SK-N-SH (cell line): ENCODE measurements at regions not wholly inside any gene's neighbourhood (a gene's known extent, or its start where the extent isn't known, plus 50 kb on each side); places are given as distances from the start of the nearest gene placed in this dataset.

Experiments used
- CTCF ChIA-PET: fragments of 300-600, 350-600 bp; formaldehyde crosslinking; extraction: SDS; loops from one replicate; lab custom pipeline; 2021; lab: Yijun Ruan, JAX
- POLR2A ChIA-PET: fragments of 350-600 bp; sonication (Branson Sonifier 250); formaldehyde crosslinking; extraction: SDS; loops from one replicate; lab custom pipeline; 2020; ENCODE audit warnings: antibody characterized with exemption, inconsistent platforms; lab: Yijun Ruan, JAX
- DNase-seq: peaks from one replicate; pipeline ENCODE4 v3.0.0; 2012
- H2AFZ ChIP-seq: fragments of 200-600 bp; sonication (generic); 2 replicates; pipeline ENCODE4 v1.8.1; 2016; ENCODE audit warnings: antibody characterized with exemption, mild to moderate bottlenecking, low read depth
- H3F3A ChIP-seq: fragments of 200-600 bp; sonication (generic); replicated peaks from 2 replicates; pipeline ENCODE3; 2016; ENCODE audit warnings: antibody characterized with exemption, mild to moderate bottlenecking; ENCODE audit not compliant: insufficient read depth
- H3K27ac ChIP-seq, 2 experiments: fragments of 200-500 bp in 1 of 2; fragments of 200-600 bp in 1 of 2; sonication (Bioruptor generic) in 1 of 2; sonication (generic), shearing (Covaris generic) in 1 of 2; 2 replicates each; pipeline versions ENCODE4 v1.5.1 to v1.6.1; 2014 to 2016; ENCODE audit warnings: low read depth in 2 of 2, inconsistent platforms in 1 of 2, low read length in 1 of 2, mild to moderate bottlenecking in 1 of 2, mixed read lengths in 1 of 2
- H3K27me3 ChIP-seq: fragments of 200-600 bp; sonication (generic), shearing (Covaris generic); 2 replicates; pipeline ENCODE4 v1.6.1; 2016; ENCODE audit warnings: mixed run types; ENCODE audit not compliant: insufficient read depth
- H3K36me3 ChIP-seq, 2 experiments: fragments of 200-500 bp in 1 of 2; fragments of 200-600 bp in 1 of 2; sonication (Bioruptor generic) in 1 of 2; sonication (generic) in 1 of 2; replicated peaks in 1 of 2; 2 replicates each; pipeline versions ENCODE3 to v1.5.1; 2014 to 2016; ENCODE audit warnings: low read length in 1 of 2, mild to moderate bottlenecking in 1 of 2; ENCODE audit not compliant: insufficient read depth in 2 of 2, control insufficient read depth in 1 of 2
- H3K4me1 ChIP-seq, 2 experiments: fragments of 200-500 bp in 1 of 2; fragments of 200-600 bp in 1 of 2; sonication (Bioruptor generic) in 1 of 2; sonication (generic), shearing (Covaris generic) in 1 of 2; 2 replicates each; pipeline versions ENCODE4 v1.5.1 to v1.6.1; 2014 to 2016; ENCODE audit warnings: low read depth in 1 of 2, low read length in 1 of 2, mixed run types in 1 of 2; ENCODE audit not compliant: insufficient read depth in 2 of 2, control insufficient read depth in 1 of 2
- H3K4me2 ChIP-seq: fragments of 200-600 bp; sonication (generic), shearing (Covaris generic); 2 replicates; pipeline ENCODE4 v1.6.1; 2017; ENCODE audit warnings: mixed run types
- H3K4me3 ChIP-seq, 2 experiments: fragments of 200-500 bp in 1 of 2; fragments of 200-600 bp in 1 of 2; sonication (Bioruptor generic) in 1 of 2; sonication (generic), shearing (Covaris generic) in 1 of 2; 2 replicates each; pipeline versions ENCODE4 v1.5.1 to v1.8.1; 2014 to 2016; ENCODE audit warnings: low read depth in 2 of 2, inconsistent platforms in 1 of 2, low read length in 1 of 2, mild to moderate bottlenecking in 1 of 2, mixed read lengths in 1 of 2, moderate library complexity in 1 of 2
- H3K79me2 ChIP-seq: fragments of 200-600 bp; sonication (generic); 2 replicates; pipeline ENCODE4 v1.8.1; 2017; ENCODE audit warnings: mild to moderate bottlenecking; ENCODE audit not compliant: insufficient read depth
- H3K9ac ChIP-seq: fragments of 200-600 bp; sonication (generic); 2 replicates; pipeline ENCODE4 v1.6.1; 2017; ENCODE audit warnings: mixed run types
- H3K9me2 ChIP-seq: fragments of 200-600 bp; sonication (generic); 2 replicates; pipeline ENCODE4 v1.6.1; 2017; ENCODE audit warnings: mixed run types
- H3K9me3 ChIP-seq: fragments of 200-600 bp; sonication (generic); 2 replicates; pipeline ENCODE4 v1.6.1; 2017; ENCODE audit warnings: mixed run types, mild to moderate bottlenecking, moderate library complexity
- H4K20me1 ChIP-seq: fragments of 200-600 bp; sonication (generic); 2 replicates; pipeline ENCODE4 v1.6.1; 2017; ENCODE audit warnings: mild to moderate bottlenecking, mixed run types; ENCODE audit not compliant: insufficient read depth
- FOSL2 ChIP-seq: IDR thresholded peaks from 2 replicates; pipeline ENCODE4 v1.4.0; 2012; ENCODE audit warnings: low read depth, mild to moderate bottlenecking, moderate library complexity, borderline replicate concordance
- FOXJ3 ChIP-seq: sonication (generic); formaldehyde crosslinking; IDR thresholded peaks from 2 replicates; pipeline ENCODE4 v1.5.1; 2020; ENCODE audit warnings: mild to moderate bottlenecking, missing genetic modification reagents
- GATA2 ChIP-seq: sonication (generic); formaldehyde crosslinking; IDR thresholded peaks from 2 replicates; pipeline ENCODE4 v1.5.0; 2020; ENCODE audit warnings: mild to moderate bottlenecking, missing genetic modification reagents
- JUND ChIP-seq: IDR thresholded peaks from 2 replicates; pipeline ENCODE4 v1.4.0; 2012
- MEF2A ChIP-seq: IDR thresholded peaks from 2 replicates; pipeline ENCODE4 v1.4.0; 2012; ENCODE audit warnings: low read depth, borderline replicate concordance
- MXI1 ChIP-seq: IDR thresholded peaks from 2 replicates; pipeline ENCODE4 v1.6.1; 2012; ENCODE audit warnings: mild to moderate bottlenecking, low read depth, low read length, improper control_type of control experiment
- NRF1 ChIP-seq: IDR thresholded peaks from 2 replicates; pipeline ENCODE4 v1.6.1; 2012; ENCODE audit warnings: low read depth, mild to moderate bottlenecking, low read length
- POLR2AphosphoS5 ChIP-seq: IDR thresholded peaks from 2 replicates; pipeline ENCODE4 v1.6.1; 2012; ENCODE audit warnings: low read depth, low read length
- RAD21 ChIP-seq: IDR thresholded peaks from 2 replicates; pipeline ENCODE4 v1.6.1; 2012; ENCODE audit warnings: mild to moderate bottlenecking, low read length
- RCOR1 ChIP-seq: fragments of 150-350 bp; IDR thresholded peaks from 2 replicates; pipeline ENCODE4 v1.6.1; 2017; ENCODE audit warnings: antibody characterized with exemption, low read length
- RFX5 ChIP-seq: IDR thresholded peaks from 2 replicates; pipeline ENCODE4 v1.6.1; 2012; ENCODE audit warnings: mild to moderate bottlenecking, improper control_type of control experiment, low read length
- RXRA ChIP-seq: IDR thresholded peaks from 2 replicates; pipeline ENCODE4 v1.4.0; 2012; ENCODE audit warnings: low read depth, mild to moderate bottlenecking, borderline replicate concordance
- SIN3A ChIP-seq: IDR thresholded peaks from 2 replicates; pipeline ENCODE4 v1.6.1; 2012; ENCODE audit warnings: low read depth, mild to moderate bottlenecking, low read length, moderate library complexity, borderline replicate concordance
- TAF1 ChIP-seq: IDR thresholded peaks from 2 replicates; pipeline ENCODE4 v1.6.1; 2012; ENCODE audit warnings: low read depth, mild to moderate bottlenecking, low read length, moderate library complexity, borderline replicate concordance
- TCF12 ChIP-seq: IDR thresholded peaks from 2 replicates; pipeline ENCODE4 v1.4.0; 2012
- TEAD4 ChIP-seq: IDR thresholded peaks from 2 replicates; pipeline ENCODE4 v1.4.0; 2012; ENCODE audit warnings: mild to moderate bottlenecking, borderline replicate concordance; ENCODE audit not compliant: insufficient read depth
- USF1 ChIP-seq: IDR thresholded peaks from 2 replicates; pipeline ENCODE4 v1.4.0; 2012; ENCODE audit warnings: low read depth, borderline replicate concordance
- YY1 ChIP-seq: IDR thresholded peaks from 2 replicates; pipeline ENCODE4 v1.4.0; 2012; ENCODE audit warnings: low read depth, mild to moderate bottlenecking
- WGBS: methylation state at CpG from one replicate; pipeline ENCODE4 v1.1.6; 2017; ENCODE audit warnings: low lambda C conversion rate; 5-methylcytosine and 5-hydroxymethylcytosine counted together
- TF ChIP-seq, protein P1 (sequence below): IDR thresholded peaks from 2 replicates; pipeline ENCODE4; 2012
- TF ChIP-seq, protein P2 (sequence below): fragments of 150-350 bp; IDR thresholded peaks from 2 replicates; pipeline ENCODE4 v1.6.1; 2016; ENCODE audit warnings: mild to moderate bottlenecking, low read depth, low read length

GRCh38 chr4:36921476-36922216 lies 322.9 kb upstream of the NWD2 start:
- Histone ChIP-seq H3K79me2 (no peaks in the 10 kb centered on the region), H3K4me1 (no peaks in the 10 kb centered on the region), H3F3A (no peaks in the 10 kb centered on the region), H3K4me2 (no peak overlapping the region), H3K9me3 (no peaks in the 10 kb centered on the region), H3K36me3 (no peaks in the 10 kb centered on the region), H3K9ac (no peak overlapping the region), H3K27me3 (no peaks in the 10 kb centered on the region; the same call in 1 of the 2 replicates), H3K9me2 (no peaks in the 10 kb centered on the region), H3K27ac (no peak overlapping the region), H4K20me1 (no peaks in the 10 kb centered on the region), H2AFZ (no peak overlapping the region), H3K4me3 (no peak overlapping the region)
- TF ChIP-seq, protein P1, sequence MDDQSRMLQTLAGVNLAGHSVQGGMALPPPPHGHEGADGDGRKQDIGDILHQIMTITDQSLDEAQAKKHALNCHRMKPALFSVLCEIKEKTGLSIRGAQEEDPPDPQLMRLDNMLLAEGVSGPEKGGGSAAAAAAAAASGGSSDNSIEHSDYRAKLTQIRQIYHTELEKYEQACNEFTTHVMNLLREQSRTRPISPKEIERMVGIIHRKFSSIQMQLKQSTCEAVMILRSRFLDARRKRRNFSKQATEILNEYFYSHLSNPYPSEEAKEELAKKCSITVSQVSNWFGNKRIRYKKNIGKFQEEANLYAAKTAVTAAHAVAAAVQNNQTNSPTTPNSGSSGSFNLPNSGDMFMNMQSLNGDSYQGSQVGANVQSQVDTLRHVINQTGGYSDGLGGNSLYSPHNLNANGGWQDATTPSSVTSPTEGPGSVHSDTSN = no peak
- no peak for TF ChIP-seq MXI1
- TF ChIP-seq GATA2 (CRISPR knock-in tag) = no peak
- no peak for TF ChIP-seq SIN3A
- TF ChIP-seq JUND = no peak
- no peak for TF ChIP-seq TEAD4
- TF ChIP-seq, protein P2, sequence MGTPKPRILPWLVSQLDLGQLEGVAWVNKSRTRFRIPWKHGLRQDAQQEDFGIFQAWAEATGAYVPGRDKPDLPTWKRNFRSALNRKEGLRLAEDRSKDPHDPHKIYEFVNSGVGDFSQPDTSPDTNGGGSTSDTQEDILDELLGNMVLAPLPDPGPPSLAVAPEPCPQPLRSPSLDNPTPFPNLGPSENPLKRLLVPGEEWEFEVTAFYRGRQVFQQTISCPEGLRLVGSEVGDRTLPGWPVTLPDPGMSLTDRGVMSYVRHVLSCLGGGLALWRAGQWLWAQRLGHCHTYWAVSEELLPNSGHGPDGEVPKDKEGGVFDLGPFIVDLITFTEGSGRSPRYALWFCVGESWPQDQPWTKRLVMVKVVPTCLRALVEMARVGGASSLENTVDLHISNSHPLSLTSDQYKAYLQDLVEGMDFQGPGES = no peak
- no peak for TF ChIP-seq FOSL2
- no peak for TF ChIP-seq TAF1
- TF ChIP-seq POLR2AphosphoS5 = no peak
- no peak for TF ChIP-seq MEF2A
- TF ChIP-seq RXRA = no peak
- no peak for TF ChIP-seq RCOR1
- TF ChIP-seq RFX5 = no peak
- ChIA-PET POLR2A (no interaction called here), CTCF (no interaction called here)
- DNase-seq = no peak

GRCh38 chr4:36930562-36931111 lies 313.9 kb upstream of the NWD2 start:
- no peak overlapping the region for H3K27ac ChIP-seq
- no peak overlapping the region for H3K4me2 ChIP-seq
- H3K9ac ChIP-seq = no peak overlapping the region
- no peak overlapping the region for H2AFZ ChIP-seq
- H3K9me3 ChIP-seq = no peaks in the 10 kb centered on the region
- no peaks in the 10 kb centered on the region for H3K79me2 ChIP-seq
- H3F3A ChIP-seq = no peaks in the 10 kb centered on the region
- ChIA-PET CTCF (no interaction called here), POLR2A (no interaction called here)
- H3K4me1 ChIP-seq = no peaks in the 10 kb centered on the region
- WGBS = 3% methylated on average over 1 of the region's 1 CpG
- H4K20me1 ChIP-seq = no peaks in the 10 kb centered on the region
- no peaks in the 10 kb centered on the region for H3K9me2 ChIP-seq
- no peak overlapping the region for H3K4me3 ChIP-seq
- no peak for DNase-seq
- no peaks in the 10 kb centered on the region for H3K27me3 ChIP-seq
- no peaks in the 10 kb centered on the region for H3K36me3 ChIP-seq
- TF ChIP-seq YY1 (no peak), RAD21 (no peak), JUND (no peak), USF1 (no peak), TCF12 (no peak), NRF1 (no peak), FOXJ3 (CRISPR knock-in tag) (no peak), MXI1 (no peak), FOSL2 (no peak), MEF2A (no peak)
- TF ChIP-seq, all 33 proteins: peak for 0
